Heart right ventricle (tissue), 16 donors: ENCODE measurements at regions not wholly inside any gene's neighbourhood (a gene's known extent, or its start where the extent isn't known, plus 50 kb on each side); places are given as distances from the start of the nearest gene placed in this dataset.
"Not testable (repeated sequence)": the region's sequence is repeated elsewhere in the genome, so short reads cannot be mapped to it uniquely, and the experiment has no call there.

Experiments used
- ATAC-seq, 8 donors: fragments of 200-7000 bp; cut with Tn5 transposase; one replicate each; pipeline ENCODE4 v1.9.1; 2020; ENCODE audit warnings: mild to moderate bottlenecking in 8 of 8, moderate library complexity in 8 of 8, moderate number of reproducible peaks in 1 of 8
- DNase-seq, 2 donors: peaks; one replicate each; pipeline ENCODE4 v3.0.0-alpha.2; 2020
- H3K27ac ChIP-seq, 10 donors: fragments of 200-600 bp; sonication (generic) in 2 of 10; one replicate each; pipeline versions ENCODE4 v1.5.0 to v1.8.0; 2020 to 2022; ENCODE audit warnings: mild to moderate bottlenecking in 3 of 10
- H3K27me3 ChIP-seq, 7 donors: fragments of 200-600 bp; one replicate each; pipeline ENCODE4 v1.8.0; 2021 to 2022; ENCODE audit warnings: mild to moderate bottlenecking in 2 of 7
- H3K36me3 ChIP-seq, 9 donors: fragments of 200-600 bp; sonication (generic) in 1 of 9; one replicate each; pipeline versions ENCODE4 v1.5.0 to v1.8.0; 2020 to 2022; ENCODE audit warnings: mild to moderate bottlenecking in 2 of 9
- H3K4me1 ChIP-seq, 9 donors: fragments of 200-600 bp; sonication (generic) in 1 of 9; one replicate each; pipeline versions ENCODE4 v1.5.0 to v1.8.0; 2020 to 2022; ENCODE audit warnings: mild to moderate bottlenecking in 4 of 9
- H3K4me3 ChIP-seq, 10 donors: fragments of 200-600 bp; sonication (generic) in 2 of 10; one replicate each; pipeline versions ENCODE4 v1.5.0 to v1.8.0; 2020 to 2022; ENCODE audit warnings: mild to moderate bottlenecking in 7 of 10, moderate library complexity in 2 of 10
- H3K9me3 ChIP-seq, 11 donors: fragments of 200-600 bp in 10 of 11; sonication (generic) in 2 of 11; one replicate each; pipeline versions ENCODE4 v1.5.0 to v1.8.0; 2013 to 2022; ENCODE audit warnings: mild to moderate bottlenecking in 2 of 11, control low read depth in 1 of 11, moderate library complexity in 1 of 11
- WGBS, 2 donors: extraction: QIAGEN DNeasy Blood & Tissue Kit; methylation state at CpG; one replicate each; pipeline ENCODE4 v1.1.7; 2013; ENCODE audit warnings: inconsistent platforms in 1 of 2; 5-methylcytosine and 5-hydroxymethylcytosine counted together
- intact Hi-C, 10 donors: fragments of 100-400 bp; cut with DNase I; formaldehyde crosslinking; loops; one replicate each; pipeline versions ENCODE4 v1.11.1 to v1.14.2; 2022
- TF ChIP-seq, protein P1 (sequence below), 9 donors: fragments of 200-600 bp; sonication (generic) in 2 of 9; IDR thresholded peaks; one replicate each; pipeline versions ENCODE4 v1.5.0 to v1.8.0; 2021 to 2022; ENCODE audit warnings: antibody characterized with exemption in 9 of 9, mild to moderate bottlenecking in 5 of 9, moderate library complexity in 1 of 9
- donor health status: Arrhythmogenic right ventricular cardiomyopathy.
- donor health status: ischemic (EF 13 %, LVEDD 7.1; RV severe dilation, severe dysfunction).
- donor health status: healthy with polysubstance abuse.
- donor health status: DM: no; HTN: yes; CAD: no.
- donor health status: DM: no; HTN: no; CAD: no.
- donor health status: ischemic (EF 25% LVEDD 6.9; RV normal size, moderate dysfunction).
- donor health status: ischemic (EF 25% LVEDD 5.7; RV mildly dilated, moderate dysfunction).
- donor health status: healthy.
- donor health status: DM: yes; HTN: yes; CAD: no.
- donor health status: Ischemic cardiomyopathy.
- donor health status: ischemic (EF 35%, LVEDD 5.7; RV mildly dilated, moderate dysfunction).
- donor health status: nonischemic (EF 11% LVEDD 7.7; RV severe dilation, severe dysfunction).
- donor health status: DM: yes; HTN: yes; CAD: no.
- donor health status: PGD.
- donor health status: ischemic (EF 29% LVEDD 5.4; RV normal size, mild dysfunction).
- donor health status: nonischemic (EF 23%, LVEDD 6.1; RV moderate dilation, normal function).

DNA sequence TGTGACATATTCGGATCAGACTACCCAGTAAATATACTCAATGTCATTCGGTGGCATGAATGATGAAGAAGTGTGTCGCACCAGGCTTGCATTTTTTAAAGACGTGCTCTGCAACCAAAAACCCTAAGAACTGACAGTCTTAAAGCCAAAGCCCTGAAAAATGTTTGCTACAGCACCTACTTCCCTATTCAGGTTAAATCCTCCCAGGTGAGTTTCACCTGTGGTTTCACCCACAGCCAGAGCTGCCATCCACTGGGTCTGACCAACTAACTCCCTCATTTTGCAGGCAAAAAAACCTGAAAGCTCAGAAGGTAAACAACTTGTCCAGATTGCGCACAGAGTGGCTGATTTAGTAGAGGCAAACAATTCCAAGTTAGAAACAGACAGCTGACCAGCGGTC, 222.3 kb upstream of the MGAT5 start:
- ATAC-seq = no peak
- Histone ChIP-seq H3K27me3 (peaks cover 0 to 40% (median 13%) of the 10 kb centered on the region in 7 donors), H3K4me1 (peaks cover 0 to 7% (median 4%) of the 10 kb centered on the region in 9 donors), H3K27ac (no peak overlapping the region), H3K9me3 (no peaks in the 10 kb centered on the region), H3K4me3 (no peak overlapping the region), H3K36me3 (no peaks in the 10 kb centered on the region)
- DNase-seq = no peak
- TF ChIP-seq, protein P1, sequence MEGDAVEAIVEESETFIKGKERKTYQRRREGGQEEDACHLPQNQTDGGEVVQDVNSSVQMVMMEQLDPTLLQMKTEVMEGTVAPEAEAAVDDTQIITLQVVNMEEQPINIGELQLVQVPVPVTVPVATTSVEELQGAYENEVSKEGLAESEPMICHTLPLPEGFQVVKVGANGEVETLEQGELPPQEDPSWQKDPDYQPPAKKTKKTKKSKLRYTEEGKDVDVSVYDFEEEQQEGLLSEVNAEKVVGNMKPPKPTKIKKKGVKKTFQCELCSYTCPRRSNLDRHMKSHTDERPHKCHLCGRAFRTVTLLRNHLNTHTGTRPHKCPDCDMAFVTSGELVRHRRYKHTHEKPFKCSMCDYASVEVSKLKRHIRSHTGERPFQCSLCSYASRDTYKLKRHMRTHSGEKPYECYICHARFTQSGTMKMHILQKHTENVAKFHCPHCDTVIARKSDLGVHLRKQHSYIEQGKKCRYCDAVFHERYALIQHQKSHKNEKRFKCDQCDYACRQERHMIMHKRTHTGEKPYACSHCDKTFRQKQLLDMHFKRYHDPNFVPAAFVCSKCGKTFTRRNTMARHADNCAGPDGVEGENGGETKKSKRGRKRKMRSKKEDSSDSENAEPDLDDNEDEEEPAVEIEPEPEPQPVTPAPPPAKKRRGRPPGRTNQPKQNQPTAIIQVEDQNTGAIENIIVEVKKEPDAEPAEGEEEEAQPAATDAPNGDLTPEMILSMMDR (IDR thresholded peaks at IDR 0.05) = no peak
- WGBS, 2 donors = 87 to 90% methylated on average over 6 of the region's 6 CpGs
- intact Hi-C loops = no loop called here

DNA sequence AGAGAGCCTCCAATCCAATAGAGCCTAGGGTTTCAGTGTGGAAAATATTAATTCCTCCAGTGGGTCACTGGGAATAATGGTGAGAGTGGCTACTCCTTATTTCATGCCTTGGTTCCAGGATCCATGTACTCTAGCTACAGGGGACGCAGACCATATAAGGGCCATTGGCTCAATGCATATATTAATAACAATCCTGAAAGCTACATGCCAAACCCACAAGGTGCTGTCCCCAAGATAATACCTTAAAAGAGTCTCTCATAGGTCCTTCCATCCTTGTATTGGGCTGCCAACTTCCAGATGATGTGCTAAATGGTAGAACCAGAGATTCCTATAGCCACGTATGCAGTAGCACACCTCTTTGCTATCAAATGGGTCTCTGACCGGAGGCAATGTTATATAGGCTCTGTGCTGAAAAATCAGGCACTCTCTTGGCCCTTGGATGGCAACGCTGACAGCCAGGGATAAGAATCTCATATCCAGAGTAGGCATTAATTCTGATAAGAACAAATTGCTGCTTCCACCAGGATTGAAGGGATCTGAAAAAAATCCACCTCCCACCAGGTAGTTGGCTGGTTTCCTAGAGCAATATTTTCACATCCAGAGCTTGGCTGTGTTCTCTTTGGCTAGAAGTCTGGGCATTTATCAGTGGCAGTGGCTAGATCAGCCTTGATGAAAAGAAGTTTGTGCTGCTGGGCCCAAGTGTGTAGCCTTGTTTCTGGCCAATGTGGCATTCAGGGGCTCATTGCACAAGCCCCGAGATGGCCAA, 218.1 kb upstream of the MGAT5 start:
- WGBS, 2 donors = 77 to 84% methylated on average over 5 of the region's 5 CpGs
- no peaks in the 10 kb centered on the region for H3K9me3 ChIP-seq
- no peaks in the 10 kb centered on the region for H3K36me3 ChIP-seq
- DNase-seq (no peak), ATAC-seq (no peak)
- H3K27ac ChIP-seq = no peak overlapping the region
- H3K4me3 ChIP-seq = no peak overlapping the region
- peaks cover 0 to 4% (median 0%) of the 10 kb centered on the region in 9 donors for H3K4me1 ChIP-seq
- TF ChIP-seq, protein P1 (IDR thresholded peaks at IDR 0.05) = no peak
- intact Hi-C loops = no loop called here
- peaks cover 0 to 17% (median 3%) of the 10 kb centered on the region in 7 donors for H3K27me3 ChIP-seq

DNA sequence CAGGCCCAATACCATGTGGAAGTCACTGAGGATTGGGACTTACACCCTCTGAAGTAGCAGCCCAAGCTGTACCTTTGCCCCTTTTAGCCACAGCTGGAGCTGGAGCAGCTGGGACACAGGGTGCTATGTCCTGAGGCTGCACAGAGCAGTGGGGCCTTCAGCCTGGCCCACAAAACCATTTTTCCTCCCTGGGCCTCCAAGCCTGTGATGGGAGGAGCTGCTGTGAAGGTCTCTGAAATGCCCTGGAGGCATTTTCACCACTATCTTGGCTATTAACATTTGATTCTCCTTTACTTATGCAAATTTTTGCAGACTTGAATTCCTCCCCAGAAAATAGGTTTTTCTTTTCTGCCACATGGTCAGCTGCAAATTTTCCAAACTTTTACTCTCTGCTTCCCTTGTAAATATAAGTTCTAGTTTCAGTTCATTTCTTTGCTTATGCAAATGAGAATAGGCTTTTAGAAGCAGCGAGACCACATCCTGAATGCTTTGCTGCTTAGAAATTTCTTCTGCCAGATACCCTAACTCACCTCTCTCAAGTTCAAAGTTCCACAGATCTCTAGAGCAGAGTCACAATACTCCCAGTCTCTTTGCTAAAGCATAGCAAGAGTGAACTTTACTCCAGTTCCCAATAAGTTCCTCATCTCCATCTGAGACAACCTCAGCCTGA, 213.8 kb upstream of the MGAT5 start:
- peaks cover 0 to 5% (median 0%) of the 10 kb centered on the region in 11 donors for H3K9me3 ChIP-seq
- ATAC-seq = no peak
- no peaks in the 10 kb centered on the region for H3K4me1 ChIP-seq
- H3K27me3 ChIP-seq = peaks cover 0 to 3% (median 0%) of the 10 kb centered on the region in 7 donors
- no peaks in the 10 kb centered on the region for H3K36me3 ChIP-seq
- no peak overlapping the region for H3K27ac ChIP-seq
- TF ChIP-seq, protein P1 (IDR thresholded peaks at IDR 0.05) = no peak
- H3K4me3 ChIP-seq = no peak overlapping the region
- intact Hi-C loops = no loop called here
- WGBS, 2 donors = 92 to 94% methylated on average over 1 of the region's 1 CpG
- no peak for DNase-seq

DNA sequence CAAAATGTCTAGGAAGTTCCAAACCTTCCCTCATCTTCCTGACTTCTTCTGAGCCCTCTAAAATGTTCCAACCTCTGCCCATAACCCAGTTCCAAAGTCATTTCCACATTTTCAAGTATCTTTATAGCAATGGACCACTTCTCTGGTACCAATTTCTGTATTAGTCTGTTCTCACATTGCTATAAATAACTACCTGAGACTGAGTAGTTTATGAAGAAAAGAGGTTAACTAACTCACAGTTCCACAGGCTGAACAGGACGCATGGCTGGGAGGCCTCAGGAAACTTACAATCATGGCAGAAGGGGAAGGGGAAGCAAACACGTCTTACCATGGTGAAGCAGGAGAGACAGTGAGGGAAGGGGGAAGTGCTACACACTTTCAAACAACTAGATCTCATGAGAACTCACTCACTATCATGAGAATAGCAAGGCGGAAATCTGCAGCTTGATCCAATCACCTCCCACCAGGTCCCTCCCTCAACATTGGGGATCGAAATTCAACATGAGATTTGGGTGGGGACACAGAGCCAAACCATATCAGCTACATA, 213.2 kb upstream of the MGAT5 start:
- H3K4me3 ChIP-seq, H3K36me3 ChIP-seq, H3K27ac ChIP-seq, H3K9me3 ChIP-seq, H3K4me1 ChIP-seq, intact Hi-C loops, ATAC-seq, H3K27me3 ChIP-seq, DNase-seq: not testable (repeated sequence)
- 75 to 78% methylated on average over 4 of the region's 4 CpGs for WGBS, 2 donors
